Subcutaneous abdominal adipose tissue (tissue), 5 donors: ENCODE measurements at regions not wholly inside any gene's neighbourhood (a gene's known extent, or its start where the extent isn't known, plus 50 kb on each side); places are given as distances from the start of the nearest gene placed in this dataset.
A peak's percentile ranks its signal among the peaks of the same experiment; 100 is the strongest.

Experiments used
- H3K27ac ChIP-seq: one replicate; pipeline ENCODE4 v1.7.0; 2013; ENCODE audit warnings: low read depth, mild to moderate bottlenecking, inconsistent platforms, low read length, moderate library complexity
- H3K27me3 ChIP-seq, 5 donors: one replicate each; pipeline ENCODE4 v1.7.0; 2013; ENCODE audit warnings: low read length in 5 of 5, inconsistent platforms in 1 of 5; ENCODE audit not compliant: control insufficient read depth in 5 of 5, insufficient read depth in 4 of 5
- H3K36me3 ChIP-seq, 5 donors: one replicate each; pipeline ENCODE4 v1.7.0; 2013; ENCODE audit warnings: low read length in 5 of 5; ENCODE audit not compliant: control insufficient read depth in 5 of 5, insufficient read depth in 5 of 5
- H3K4me1 ChIP-seq, 5 donors: one replicate each; pipeline ENCODE4 v1.7.0; 2013; ENCODE audit warnings: low read length in 5 of 5, mild to moderate bottlenecking in 3 of 5, moderate library complexity in 1 of 5; ENCODE audit not compliant: control insufficient read depth in 5 of 5, insufficient read depth in 5 of 5
- H3K4me3 ChIP-seq, 5 donors: one replicate each; pipeline ENCODE4 v1.7.0; 2013; ENCODE audit warnings: low read length in 5 of 5, low read depth in 1 of 5
- H3K9ac ChIP-seq, 5 donors: one replicate each; pipeline ENCODE4 v1.7.0; 2013; ENCODE audit warnings: low read length in 5 of 5, mild to moderate bottlenecking in 4 of 5, moderate library complexity in 3 of 5
- H3K9me3 ChIP-seq, 5 donors: one replicate each; pipeline ENCODE4 v1.7.0; 2013; ENCODE audit warnings: low read length in 5 of 5; ENCODE audit not compliant: control insufficient read depth in 5 of 5
- donor health status: healthy.
- donor health status: healthy.
- donor health status: healthy.
- donor health status: healthy.
- donor health status: healthy.

GRCh38 chr15:31752065-31752762 is 278.1 kb upstream of the CHRNA7 start:
- Histone ChIP-seq H3K9ac (no peak overlapping the region), H3K4me1 (peaks cover 0 to 9% (median 0%) of the 10 kb centered on the region in 5 donors), H3K27me3 (no peaks in the 10 kb centered on the region), H3K4me3 (no peak overlapping the region), H3K27ac (no peak overlapping the region), H3K9me3 (peaks cover 0 to 3% (median 0%) of the 10 kb centered on the region in 5 donors), H3K36me3 (no peaks in the 10 kb centered on the region)

DNA sequence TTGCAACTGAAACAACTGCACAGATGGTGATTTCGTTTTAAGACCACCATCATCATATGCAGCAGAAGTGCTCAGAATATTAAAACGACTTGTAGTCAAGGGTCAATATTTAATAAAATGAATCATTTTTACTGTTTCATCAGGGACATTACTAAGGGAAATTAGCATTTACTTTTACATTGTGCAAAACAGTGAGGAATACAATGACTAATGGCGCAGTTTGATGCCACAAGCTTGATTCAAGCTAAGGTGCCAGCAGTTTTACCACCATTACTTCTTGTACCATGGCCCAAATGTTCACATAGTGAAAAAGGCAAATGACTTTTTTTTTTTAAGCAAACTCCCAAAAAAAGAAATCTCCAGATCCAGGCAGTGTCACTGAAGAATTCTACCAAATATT is 277.4 kb upstream of the CHRNA7 start:
- Histone ChIP-seq H3K27ac (no peak overlapping the region), H3K4me3 (no peak overlapping the region), H3K9ac (no peak overlapping the region), H3K9me3 (peaks cover 0 to 3% (median 0%) of the 10 kb centered on the region in 5 donors), H3K4me1 (peaks cover 0 to 9% (median 2%) of the 10 kb centered on the region in 5 donors), H3K36me3 (no peaks in the 10 kb centered on the region), H3K27me3 (no peaks in the 10 kb centered on the region)

DNA sequence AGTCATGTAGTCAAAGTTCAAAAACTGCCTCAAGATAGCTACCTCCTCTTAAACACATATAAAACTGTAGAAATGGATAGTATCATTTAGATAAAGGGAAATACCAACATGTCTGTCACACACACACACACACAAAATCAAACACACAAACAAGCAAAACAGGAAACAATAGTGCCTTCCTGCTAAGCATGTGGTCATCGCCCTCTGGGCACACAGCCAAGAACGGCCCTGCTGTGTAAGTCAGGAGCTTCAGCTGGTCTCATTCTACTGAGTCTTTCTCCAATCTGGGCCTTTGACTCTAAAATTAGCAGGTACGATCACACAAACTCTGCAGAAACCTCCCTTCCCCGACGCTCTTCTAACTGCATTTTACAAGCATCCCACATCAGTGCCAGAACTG is 272.2 kb upstream of the CHRNA7 start:
- Histone ChIP-seq H3K36me3 (no peaks in the 10 kb centered on the region), H3K9ac (no peak overlapping the region), H3K9me3 (no peaks in the 10 kb centered on the region), H3K27me3 (no peaks in the 10 kb centered on the region), H3K4me1 (peaks cover 0 to 10% (median 5%) of the 10 kb centered on the region in 5 donors), H3K27ac (no peak overlapping the region), H3K4me3 (peak overlapping the region in 1 of 5 donors; percentile 9)

- no peaks in the 10 kb centered on the region for H3K4me1 ChIP-seq
- no peak overlapping the region for H3K9ac ChIP-seq
- H3K27me3 ChIP-seq: no peaks in the 10 kb centered on the region
- peaks cover 0 to under 1% (median 0%) of the 10 kb centered on the region in 5 donors for H3K9me3 ChIP-seq
- H3K4me3 ChIP-seq: no peak overlapping the region
- no peaks in the 10 kb centered on the region for H3K36me3 ChIP-seq
- H3K27ac ChIP-seq: no peak overlapping the region
Measured at GRCh38 chr15:31768055-31768454, 262.3 kb upstream of the CHRNA7 start.

DNA sequence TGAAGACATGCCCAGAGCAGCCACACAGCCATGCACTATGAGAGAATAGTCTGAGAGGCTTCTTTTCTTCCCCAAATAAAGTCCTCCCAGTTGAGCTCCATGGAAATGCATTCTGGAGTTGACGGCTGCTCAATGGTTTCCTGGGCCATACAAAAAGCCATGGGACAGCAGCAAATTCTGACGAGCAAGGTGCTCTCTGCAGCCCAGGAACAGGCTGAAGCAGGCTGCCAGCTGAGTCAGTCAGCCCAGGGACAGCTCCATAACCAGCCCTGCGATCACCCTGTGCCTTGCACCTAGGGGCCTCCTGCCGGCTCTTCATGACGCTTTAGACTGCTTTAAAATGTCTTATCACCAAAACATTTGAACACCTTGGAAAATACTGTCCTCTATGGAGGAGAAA is 256.3 kb upstream of the CHRNA7 start:
- no peaks in the 10 kb centered on the region for H3K4me1 ChIP-seq
- no peak overlapping the region for H3K4me3 ChIP-seq
- no peak overlapping the region for H3K9ac ChIP-seq
- H3K9me3 ChIP-seq: peaks cover 0 to 5% (median 0%) of the 10 kb centered on the region in 5 donors
- H3K27me3 ChIP-seq: no peaks in the 10 kb centered on the region
- H3K27ac ChIP-seq: no peak overlapping the region
- no peaks in the 10 kb centered on the region for H3K36me3 ChIP-seq

DNA sequence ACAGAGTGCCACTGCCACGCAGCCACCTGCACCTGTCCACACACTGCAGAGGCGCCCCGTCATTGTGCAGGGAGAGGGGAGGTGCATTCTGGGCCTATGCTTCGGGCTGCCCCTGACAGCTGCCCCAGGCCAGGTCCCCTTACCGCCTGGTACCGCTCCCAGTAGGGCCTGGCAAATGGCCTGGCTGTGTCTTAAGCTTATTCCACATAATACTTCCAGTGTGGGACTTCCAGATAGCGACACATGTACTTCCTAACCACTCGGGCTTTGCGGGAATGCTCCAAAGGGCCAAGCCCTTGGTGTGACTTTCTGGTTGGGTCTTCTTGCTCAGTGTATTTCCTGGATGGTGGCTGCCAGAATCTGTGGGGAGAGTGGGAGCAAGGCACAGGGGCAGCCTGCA is 254.3 kb upstream of the CHRNA7 start:
- H3K9ac ChIP-seq: no peak overlapping the region
- H3K9me3 ChIP-seq: peaks cover 0 to 5% (median 0%) of the 10 kb centered on the region in 5 donors

GRCh38 chr15:31781261-31781660 is 249.1 kb upstream of the CHRNA7 start:
- Histone ChIP-seq H3K36me3 (no peaks in the 10 kb centered on the region), H3K9ac (no peak overlapping the region), H3K4me3 (no peak overlapping the region), H3K27me3 (no peaks in the 10 kb centered on the region), H3K27ac (no peak overlapping the region), H3K4me1 (no peaks in the 10 kb centered on the region), H3K9me3 (no peaks in the 10 kb centered on the region)

More for the DNA sequence above, 254.3 kb upstream of the CHRNA7 start:
- Histone ChIP-seq H3K27me3 (no peaks in the 10 kb centered on the region), H3K4me3 (no peak overlapping the region), H3K27ac (no peak overlapping the region), H3K4me1 (no peaks in the 10 kb centered on the region), H3K36me3 (no peaks in the 10 kb centered on the region)

- Histone ChIP-seq H3K4me3 (no peak overlapping the region), H3K27me3 (no peaks in the 10 kb centered on the region), H3K36me3 (no peaks in the 10 kb centered on the region), H3K9me3 (no peaks in the 10 kb centered on the region), H3K27ac (no peak overlapping the region), H3K9ac (no peak overlapping the region), H3K4me1 (no peaks in the 10 kb centered on the region)
Measured at GRCh38 chr15:31782016-31782783, 248.1 kb upstream of the CHRNA7 start.

GRCh38 chr15:31782951-31783350 is 247.4 kb upstream of the CHRNA7 start:
- H3K27me3 ChIP-seq: no peaks in the 10 kb centered on the region
- H3K36me3 ChIP-seq: no peaks in the 10 kb centered on the region
- H3K4me1 ChIP-seq: no peaks in the 10 kb centered on the region
- no peak overlapping the region for H3K27ac ChIP-seq
- H3K4me3 ChIP-seq: no peak overlapping the region
- no peak overlapping the region for H3K9ac ChIP-seq
- no peaks in the 10 kb centered on the region for H3K9me3 ChIP-seq

DNA sequence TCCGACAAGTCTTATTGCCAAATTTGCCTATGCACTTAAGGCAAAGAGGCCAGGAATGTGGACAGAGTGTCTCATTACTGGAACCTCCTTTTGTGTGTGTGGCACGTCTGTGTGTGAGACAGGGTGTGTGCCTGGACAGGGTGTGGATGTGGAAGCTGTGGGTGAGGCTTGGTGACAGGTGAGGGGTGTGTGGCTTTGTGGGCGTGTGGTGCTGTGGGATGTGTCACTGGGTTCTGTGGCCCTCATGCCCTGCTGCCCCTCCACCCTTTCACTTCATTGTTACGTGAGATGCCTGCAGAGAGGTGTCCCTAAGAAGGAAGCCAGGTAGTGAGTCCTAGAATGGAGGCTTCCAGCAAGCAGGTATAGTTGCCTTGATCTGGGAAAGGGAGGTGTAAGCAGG is 244.0 kb upstream of the CHRNA7 start:
- no peaks in the 10 kb centered on the region for H3K9me3 ChIP-seq
- H3K27me3 ChIP-seq: no peaks in the 10 kb centered on the region
- H3K9ac ChIP-seq: no peak overlapping the region
- no peak overlapping the region for H3K27ac ChIP-seq
- H3K36me3 ChIP-seq: no peaks in the 10 kb centered on the region
- H3K4me1 ChIP-seq: no peaks in the 10 kb centered on the region
- no peak overlapping the region for H3K4me3 ChIP-seq
